ENCODE measurements at regions not wholly inside any gene's neighbourhood (a gene's known extent, or its start where the extent isn't known, plus 50 kb on each side); places are given as distances from the start of the nearest gene placed in this dataset.
"Not testable (repeated sequence)": the region's sequence is repeated elsewhere in the genome, so short reads cannot be mapped to it uniquely, and the experiment has no call there.

- Histone ChIP-seq H3K27ac (ENCODE audit: insufficient read depth, low read depth, low read length) (no peak overlapping the region), H3K36me3 (ENCODE audit: control insufficient read depth in 2 of 2, extremely low read depth in 1 of 2, insufficient read depth in 2 of 2, low read length in 2 of 2) (no peaks in the 10 kb centered on the region), H3K9ac (replicated peaks; ENCODE audit: extremely low read depth, insufficient read depth, low read length) (no peak overlapping the region), H3K27me3 (ENCODE audit: control insufficient read depth in 2 of 2, insufficient read depth in 2 of 2, low read length in 2 of 2) (no peaks in the 10 kb centered on the region), H4K20me1 (replicated peaks; ENCODE audit: control insufficient read depth, extremely low read depth, insufficient read depth, low read length) (no peaks in the 10 kb centered on the region), H3K9me3 (replicated peaks; ENCODE audit: control insufficient read depth, insufficient read depth, low read length) (no peaks in the 10 kb centered on the region), H3K4me1 (ENCODE audit: control insufficient read depth, extremely low read depth, insufficient read depth, low read length) (no peaks in the 10 kb centered on the region), H3K4me2 (ENCODE audit: insufficient read depth, low read length) (no peak overlapping the region), H3K4me3 (replicated peaks in 1 of 3; ENCODE audit: insufficient read depth in 1 of 3, low read depth in 1 of 3, low read length in 3 of 3) (no peak overlapping the region), H2AFZ (ENCODE audit: low read depth, low read length) (no peak overlapping the region), H3K79me2 (ENCODE audit: control insufficient read depth, insufficient read depth, low read length) (no peaks in the 10 kb centered on the region), H3K9me1 (replicated peaks; ENCODE audit: control insufficient read depth, extremely low read depth, insufficient read depth, low read length) (no peaks in the 10 kb centered on the region)
- TF ChIP-seq POLR2AphosphoS5 (IDR thresholded peaks at IDR 0.05; ENCODE audit: insufficient read depth, low read depth, low read length) (no peak), EZH2 (IDR thresholded peaks at IDR 0.05; ENCODE audit: borderline replicate concordance, low read depth, low read length, severe bottlenecking) (no peak), MAX (IDR thresholded peaks at IDR 0.05; ENCODE audit: insufficient read depth, insufficient read length) (no peak), JUN (IDR thresholded peaks at IDR 0.05; ENCODE audit: borderline replicate concordance, insufficient read depth, insufficient read length, low read depth) (no peak), CTCF (IDR thresholded peaks at IDR 0.05; ENCODE audit: extremely low read depth in 1 of 2, insufficient read depth in 1 of 2, low read depth in 1 of 2, low read length in 2 of 2) (no peak), GATA2 (IDR thresholded peaks at IDR 0.05; ENCODE audit: insufficient read depth, insufficient read length, low read depth, low read length) (no peak), POLR2A (IDR thresholded peaks at IDR 0.05; ENCODE audit: low read depth, low read length) (no peak), FOS (IDR thresholded peaks at IDR 0.05; ENCODE audit: borderline replicate concordance, insufficient read depth, low read length) (no peak), MYC (IDR thresholded peaks at IDR 0.05; ENCODE audit: low read depth, low read length) (no peak)
- no peak for DNase-seq (ENCODE audit: low read depth, low spot score)
- no peak for FAIRE-seq
- POLR2A ChIA-PET, result interaction anchor here (0.6 kb wide), 1 partner anchor 93 kb away, joined by 4 read pairs; no protein-coding TSS in a partner anchor
- dilution Hi-C loops (cut with MboI; ENCODE audit: extremely low pct_ligation_motif_present, low sequenced_read_pairs) (no loop called here), intact Hi-C loops (cut with micrococcal nuclease) (no loop called here)
- CTCF ChIA-PET, result no interaction called here
- no TSS peak for BruUV-seq (replicated peaks)
Measured at GRCh38 chr5:74526111-74526510, 114.4 kb downstream of the ENC1 start.

GRCh38 chr5:74524767-74525166 is 115.8 kb downstream of the ENC1 start:
- FAIRE-seq, CTCF ChIA-PET: not testable (repeated sequence)

GRCh38 chr5:74523698-74524097 is 116.8 kb downstream of the ENC1 start:
- CTCF ChIA-PET, result not testable (repeated sequence)

More at GRCh38 chr5:74524767-74525166, 115.8 kb downstream of the ENC1 start:
- DNase-seq (ENCODE audit: low read depth, low spot score); H4K20me1 ChIP-seq (replicated peaks; ENCODE audit: control insufficient read depth, extremely low read depth, insufficient read depth, low read length); H3K4me1 ChIP-seq (ENCODE audit: control insufficient read depth, extremely low read depth, insufficient read depth, low read length); H3K9ac ChIP-seq (replicated peaks; ENCODE audit: extremely low read depth, insufficient read depth, low read length); H3K9me3 ChIP-seq (replicated peaks; ENCODE audit: control insufficient read depth, insufficient read depth, low read length); H3K27me3 ChIP-seq (ENCODE audit: control insufficient read depth in 2 of 2, insufficient read depth in 2 of 2, low read length in 2 of 2); H3K4me3 ChIP-seq (replicated peaks in 1 of 3; ENCODE audit: insufficient read depth in 1 of 3, low read depth in 1 of 3, low read length in 3 of 3); H3K9me1 ChIP-seq (replicated peaks; ENCODE audit: control insufficient read depth, extremely low read depth, insufficient read depth, low read length); BruUV-seq (replicated peaks); POLR2A ChIA-PET; intact Hi-C loops (cut with micrococcal nuclease); H3K36me3 ChIP-seq (ENCODE audit: control insufficient read depth in 2 of 2, extremely low read depth in 1 of 2, insufficient read depth in 2 of 2, low read length in 2 of 2); H2AFZ ChIP-seq (ENCODE audit: low read depth, low read length); dilution Hi-C loops (cut with MboI; ENCODE audit: extremely low pct_ligation_motif_present, low sequenced_read_pairs); H3K27ac ChIP-seq (ENCODE audit: insufficient read depth, low read depth, low read length); H3K79me2 ChIP-seq (ENCODE audit: control insufficient read depth, insufficient read depth, low read length); H3K4me2 ChIP-seq (ENCODE audit: insufficient read depth, low read length): not testable (repeated sequence)

More at GRCh38 chr5:74523698-74524097, 116.8 kb downstream of the ENC1 start:
- dilution Hi-C loops (cut with MboI; ENCODE audit: extremely low pct_ligation_motif_present, low sequenced_read_pairs); H3K4me1 ChIP-seq (ENCODE audit: control insufficient read depth, extremely low read depth, insufficient read depth, low read length); H3K9me1 ChIP-seq (replicated peaks; ENCODE audit: control insufficient read depth, extremely low read depth, insufficient read depth, low read length); H2AFZ ChIP-seq (ENCODE audit: low read depth, low read length); BruUV-seq (replicated peaks); H3K27me3 ChIP-seq (ENCODE audit: control insufficient read depth in 2 of 2, insufficient read depth in 2 of 2, low read length in 2 of 2); H3K36me3 ChIP-seq (ENCODE audit: control insufficient read depth in 2 of 2, extremely low read depth in 1 of 2, insufficient read depth in 2 of 2, low read length in 2 of 2); H3K4me3 ChIP-seq (replicated peaks in 1 of 3; ENCODE audit: insufficient read depth in 1 of 3, low read depth in 1 of 3, low read length in 3 of 3); POLR2A ChIA-PET; FAIRE-seq; H3K9me3 ChIP-seq (replicated peaks; ENCODE audit: control insufficient read depth, insufficient read depth, low read length); H4K20me1 ChIP-seq (replicated peaks; ENCODE audit: control insufficient read depth, extremely low read depth, insufficient read depth, low read length); H3K4me2 ChIP-seq (ENCODE audit: insufficient read depth, low read length); intact Hi-C loops (cut with micrococcal nuclease); H3K79me2 ChIP-seq (ENCODE audit: control insufficient read depth, insufficient read depth, low read length); H3K27ac ChIP-seq (ENCODE audit: insufficient read depth, low read depth, low read length); H3K9ac ChIP-seq (replicated peaks; ENCODE audit: extremely low read depth, insufficient read depth, low read length); DNase-seq (ENCODE audit: low read depth, low spot score): not testable (repeated sequence)

All from endothelial cell of umbilical vein (primary cell).